ENCODE measurements at regions not wholly inside any gene's neighbourhood (a gene's known extent, or its start where the extent isn't known, plus 50 kb on each side); places are given as distances from the start of the nearest gene placed in this dataset.

- Mint-ChIP-seq H3K27ac (no peak overlapping the region), H3K4me3 (no peak overlapping the region), H3K27me3 (ENCODE audit: low read depth) (peaks cover under 1% of the 10 kb centered on the region), H3K9me3 (peaks cover 3% of the 10 kb centered on the region), H3K4me1 (peaks cover 15% of the 10 kb centered on the region), H3K36me3 (ENCODE audit: low read depth) (no peaks in the 10 kb centered on the region)
- TF ChIP-seq CTCF (IDR thresholded peaks at IDR 0.05; ENCODE audit: unreplicated experiment in 3 of 3): no peak
These were observed 102.2 kb upstream of the ADGRF1 start for GRCh38 chr6:47144306-47144705.

GRCh38 chr6:47141963-47142362 lies 99.8 kb upstream of the ADGRF1 start:
- no peaks in the 10 kb centered on the region for H3K36me3 Mint-ChIP-seq (ENCODE audit: low read depth)
- no peaks in the 10 kb centered on the region for H3K27me3 Mint-ChIP-seq (ENCODE audit: low read depth)
- no peak for TF ChIP-seq CTCF (IDR thresholded peaks at IDR 0.05; ENCODE audit: unreplicated experiment in 3 of 3)
- peaks cover 12% of the 10 kb centered on the region for H3K4me1 Mint-ChIP-seq
- no peak overlapping the region for H3K27ac Mint-ChIP-seq
- H3K9me3 Mint-ChIP-seq: peaks cover 3% of the 10 kb centered on the region
- no peak overlapping the region for H3K4me3 Mint-ChIP-seq

- no peak for TF ChIP-seq CTCF (IDR thresholded peaks at IDR 0.05; ENCODE audit: unreplicated experiment in 3 of 3)
- Mint-ChIP-seq H3K27ac (no peak overlapping the region), H3K27me3 (ENCODE audit: low read depth) (no peaks in the 10 kb centered on the region), H3K4me3 (no peak overlapping the region), H3K9me3 (peaks cover 3% of the 10 kb centered on the region), H3K4me1 (peaks cover 4% of the 10 kb centered on the region), H3K36me3 (ENCODE audit: low read depth) (no peaks in the 10 kb centered on the region)
These were observed 99.0 kb upstream of the ADGRF1 start for GRCh38 chr6:47141171-47141570.

GRCh38 chr6:47138046-47138445 lies 95.9 kb upstream of the ADGRF1 start:
- no peak for TF ChIP-seq CTCF (IDR thresholded peaks at IDR 0.05; ENCODE audit: unreplicated experiment in 3 of 3)

GRCh38 chr6:47137073-47137472 lies 94.9 kb upstream of the ADGRF1 start:
- Mint-ChIP-seq H3K4me1 (peaks cover 30% of the 10 kb centered on the region), H3K27ac (peak overlapping the region in 1 of 3 experiments; percentile 50), H3K9me3 (no peaks in the 10 kb centered on the region), H3K27me3 (ENCODE audit: low read depth) (peaks cover 5% of the 10 kb centered on the region), H3K36me3 (ENCODE audit: low read depth) (no peaks in the 10 kb centered on the region), H3K4me3 (no peak overlapping the region)
- no peak for TF ChIP-seq CTCF (IDR thresholded peaks at IDR 0.05; ENCODE audit: unreplicated experiment in 3 of 3)

More at GRCh38 chr6:47138046-47138445, 95.9 kb upstream of the ADGRF1 start:
- Mint-ChIP-seq H3K27ac (no peak overlapping the region), H3K4me1 (peaks cover 23% of the 10 kb centered on the region), H3K9me3 (no peaks in the 10 kb centered on the region), H3K4me3 (no peak overlapping the region), H3K36me3 (ENCODE audit: low read depth) (no peaks in the 10 kb centered on the region), H3K27me3 (ENCODE audit: low read depth) (peaks cover 5% of the 10 kb centered on the region)

- peaks cover 40% of the 10 kb centered on the region for H3K4me1 Mint-ChIP-seq
- H3K4me3 Mint-ChIP-seq: no peak overlapping the region
- H3K27ac Mint-ChIP-seq: peak overlapping the region in 1 of 3 experiments; percentile 27
- H3K27me3 Mint-ChIP-seq (ENCODE audit: low read depth): peaks cover 5% of the 10 kb centered on the region
- no peaks in the 10 kb centered on the region for H3K9me3 Mint-ChIP-seq
- H3K36me3 Mint-ChIP-seq (ENCODE audit: low read depth): no peaks in the 10 kb centered on the region
- no peak for TF ChIP-seq CTCF (IDR thresholded peaks at IDR 0.05; ENCODE audit: unreplicated experiment in 3 of 3)
These were observed 93.6 kb upstream of the ADGRF1 start for GRCh38 chr6:47135772-47136171.

Data from nephron (organoid).